MM.1S (cell line): ENCODE measurements at regions not wholly inside any gene's neighbourhood (a gene's known extent, or its start where the extent isn't known, plus 50 kb on each side); places are given as distances from the start of the nearest gene placed in this dataset.
"Not testable (repeated sequence)": the region's sequence is repeated elsewhere in the genome, so short reads cannot be mapped to it uniquely, and the experiment has no call there.

Experiments
- DNase-seq: peaks from one replicate; pipeline ENCODE4 v3.0.0-alpha.2; 2015
- H2AFZ ChIP-seq: fragments of 300-600 bp; sonication (generic); 2 replicates; pipeline ENCODE4 v1.6.0; 2016; ENCODE audit warnings: antibody characterized with exemption, low read length
- H3F3A ChIP-seq: fragments of 300-600 bp; sonication (generic); 2 replicates; pipeline ENCODE4 v1.6.1; 2016; ENCODE audit warnings: mild to moderate bottlenecking, antibody characterized with exemption, low read length, moderate library complexity, mixed read lengths; ENCODE audit not compliant: insufficient read depth
- H3K27ac ChIP-seq: fragments of 300-600 bp; sonication (generic); 2 replicates; pipeline ENCODE4 v1.5.1; 2016; ENCODE audit warnings: mild to moderate bottlenecking, low read length
- H3K27me3 ChIP-seq: fragments of 300-600 bp; sonication (generic); replicated peaks from 2 replicates; pipeline ENCODE4 v1.6.0; 2016; ENCODE audit warnings: low read length; ENCODE audit not compliant: insufficient read depth
- H3K36me3 ChIP-seq: fragments of 300-600 bp; sonication (generic); replicated peaks from 2 replicates; pipeline ENCODE4 v1.6.1; 2016; ENCODE audit warnings: mild to moderate bottlenecking, low read length, mixed read lengths; ENCODE audit not compliant: insufficient read depth
- H3K4me1 ChIP-seq: fragments of 300-600 bp; sonication (generic); 2 replicates; pipeline ENCODE4 v1.6.1; 2016; ENCODE audit warnings: low read length, mixed read lengths
- H3K4me2 ChIP-seq: fragments of 300-600 bp; sonication (generic); 2 replicates; pipeline ENCODE4 v1.6.0; 2016; ENCODE audit warnings: low read depth, low read length
- H3K4me3 ChIP-seq: fragments of 300-600 bp; sonication (generic); 2 replicates; pipeline ENCODE4 v1.5.1; 2016; ENCODE audit warnings: low read length, mixed read lengths
- H3K79me2 ChIP-seq: fragments of 300-600 bp; sonication (generic); 2 replicates; pipeline ENCODE4 v1.6.1; 2016; ENCODE audit warnings: mixed run types, low read length, mixed read lengths
- H3K9ac ChIP-seq: fragments of 300-600 bp; sonication (generic); 2 replicates; pipeline ENCODE4 v1.6.1; 2016; ENCODE audit warnings: low read length, mixed read lengths
- H3K9me2 ChIP-seq: fragments of 300-600 bp; sonication (generic); replicated peaks from 2 replicates; pipeline ENCODE4 v1.6.1; 2016; ENCODE audit warnings: mild to moderate bottlenecking, low read length, mixed read lengths; ENCODE audit not compliant: insufficient read depth
- H3K9me3 ChIP-seq: fragments of 300-600 bp; sonication (generic); replicated peaks from 2 replicates; pipeline ENCODE4 v1.6.1; 2016; ENCODE audit warnings: mild to moderate bottlenecking, low read length, mixed read lengths; ENCODE audit not compliant: insufficient read depth
- H4K20me1 ChIP-seq: fragments of 300-600 bp; sonication (generic); 2 replicates; pipeline ENCODE4 v1.6.1; 2016; ENCODE audit warnings: mild to moderate bottlenecking, low read length, moderate library complexity, mixed read lengths; ENCODE audit not compliant: insufficient read depth
- CTCF ChIP-seq: fragments of 300-600 bp; sonication (generic); IDR thresholded peaks from 2 replicates; pipeline ENCODE4 v1.5.1; 2016; ENCODE audit warnings: antibody characterized with exemption, low read length, mixed read lengths
- EZH2 ChIP-seq: fragments of 300-600 bp; sonication (generic); optimal IDR thresholded peaks from 2 replicates; pipeline ENCODE3; 2017; ENCODE audit warnings: low read depth, mild to moderate bottlenecking, antibody characterized with exemption, low read length, mixed read lengths
- EZH2phosphoT487 ChIP-seq: fragments of 300-600 bp; sonication (generic); IDR thresholded peaks from 2 replicates; pipeline ENCODE4 v1.6.1; 2018; ENCODE audit warnings: antibody characterized with exemption, low read length

GRCh38 chr12:131196220-131196619 lies 242.5 kb downstream of the ADGRD1 start:
- Histone ChIP-seq H3K36me3 (no peaks in the 10 kb centered on the region), H2AFZ (no peak overlapping the region), H3K4me2 (no peak overlapping the region), H3K9me3 (no peaks in the 10 kb centered on the region), H3K27me3 (no peaks in the 10 kb centered on the region), H3K27ac (no peak overlapping the region), H3F3A (no peaks in the 10 kb centered on the region), H3K9me2 (no peaks in the 10 kb centered on the region), H3K4me1 (no peaks in the 10 kb centered on the region), H3K4me3 (no peak overlapping the region), H3K9ac (no peak overlapping the region), H3K79me2 (no peaks in the 10 kb centered on the region), H4K20me1 (no peaks in the 10 kb centered on the region)
- TF ChIP-seq EZH2phosphoT487: no peak
- TF ChIP-seq EZH2: no peak
- no peak for TF ChIP-seq CTCF
- DNase-seq: no peak

GRCh38 chr12:131197490-131197889 lies 243.8 kb downstream of the ADGRD1 start:
- no peaks in the 10 kb centered on the region for H3K36me3 ChIP-seq
- H3K9ac ChIP-seq: no peak overlapping the region
- no peak overlapping the region for H3K4me2 ChIP-seq
- no peak for TF ChIP-seq CTCF
- no peak for TF ChIP-seq EZH2phosphoT487
- TF ChIP-seq EZH2: no peak
- no peaks in the 10 kb centered on the region for H3K9me2 ChIP-seq
- no peak overlapping the region for H3K27ac ChIP-seq
- H4K20me1 ChIP-seq: no peaks in the 10 kb centered on the region
- H3K4me3 ChIP-seq: no peak overlapping the region
- no peaks in the 10 kb centered on the region for H3K27me3 ChIP-seq
- no peaks in the 10 kb centered on the region for H3F3A ChIP-seq
- H3K9me3 ChIP-seq: no peaks in the 10 kb centered on the region
- DNase-seq: no peak
- no peaks in the 10 kb centered on the region for H3K79me2 ChIP-seq
- no peak overlapping the region for H2AFZ ChIP-seq
- H3K4me1 ChIP-seq: no peaks in the 10 kb centered on the region

DNA sequence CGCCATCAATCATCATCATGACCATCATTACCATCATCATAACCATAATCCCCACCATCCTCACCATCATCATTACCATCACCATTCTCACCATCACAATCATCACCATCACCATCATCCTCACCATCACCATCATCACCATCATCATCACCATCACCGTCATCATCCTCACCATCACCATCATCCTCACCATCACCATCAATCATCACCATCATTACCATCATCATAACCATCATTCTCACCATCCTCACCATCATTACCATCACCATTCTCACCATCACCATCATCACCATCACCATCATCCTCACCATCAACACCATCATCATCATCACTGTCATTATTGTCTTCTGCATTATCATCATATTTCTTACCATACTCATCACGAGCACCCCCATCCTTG lies 245.5 kb downstream of the ADGRD1 start:
- Histone ChIP-seq H3F3A (no peaks in the 10 kb centered on the region), H3K4me3 (no peak overlapping the region), H3K36me3 (no peaks in the 10 kb centered on the region), H3K9ac (no peak overlapping the region), H3K27ac (no peak overlapping the region), H3K4me2 (no peak overlapping the region), H4K20me1 (no peaks in the 10 kb centered on the region), H3K4me1 (no peaks in the 10 kb centered on the region), H3K27me3 (no peaks in the 10 kb centered on the region), H3K9me2 (no peaks in the 10 kb centered on the region), H3K9me3 (no peaks in the 10 kb centered on the region), H2AFZ (no peak overlapping the region), H3K79me2 (no peaks in the 10 kb centered on the region)
- TF ChIP-seq EZH2phosphoT487 (no peak), EZH2 (no peak), CTCF (no peak)
- no peak for DNase-seq

DNA sequence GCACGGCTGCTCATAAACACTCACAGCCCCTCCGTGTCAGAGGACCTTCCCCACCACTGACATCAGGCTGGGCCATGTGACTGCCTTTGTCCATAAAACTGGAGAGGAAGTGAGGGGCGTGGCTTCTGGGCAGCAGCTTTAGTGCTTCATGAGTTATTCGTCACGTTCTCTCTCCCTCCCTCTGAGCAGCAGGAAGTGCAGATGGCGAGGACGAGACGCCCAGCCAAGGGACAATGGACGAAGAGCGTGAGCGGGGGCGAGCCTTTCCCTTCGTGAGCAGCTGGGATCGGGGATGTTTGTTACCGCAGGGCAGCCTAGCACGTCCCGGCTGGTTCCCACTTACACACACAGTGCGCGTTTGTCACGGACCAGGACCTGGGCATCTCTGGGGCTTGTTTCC lies 248.2 kb downstream of the ADGRD1 start:
- not testable (repeated sequence) for H3K4me2 ChIP-seq, DNase-seq, H3K9me2 ChIP-seq, H3K9me3 ChIP-seq, H3K27me3 ChIP-seq, H2AFZ ChIP-seq, H3K79me2 ChIP-seq, H3K4me3 ChIP-seq, H3K36me3 ChIP-seq, H3K9ac ChIP-seq, H3K4me1 ChIP-seq, H3F3A ChIP-seq, H4K20me1 ChIP-seq, H3K27ac ChIP-seq
